Heart left ventricle (tissue), 13 donors: ENCODE measurements at regions not wholly inside any gene's neighbourhood (a gene's known extent, or its start where the extent isn't known, plus 50 kb on each side); places are given as distances from the start of the nearest gene placed in this dataset.

Experiments used
- CTCF ChIP-seq, 12 donors: fragments of 200-600 bp; sonication (generic) in 4 of 12; IDR thresholded peaks; one replicate each; pipeline versions ENCODE4 v1.5.0 to v1.8.0; 2018 to 2022; ENCODE audit warnings: antibody characterized with exemption in 12 of 12, mild to moderate bottlenecking in 5 of 12
- POLR2A ChIP-seq, 2 donors: fragments of 450-650 bp; IDR thresholded peaks; one replicate each; pipeline ENCODE4 v1.6.1; 2017; ENCODE audit warnings: antibody characterized with exemption in 2 of 2, mild to moderate bottlenecking in 2 of 2, moderate library complexity in 2 of 2
- donor health status: ischemic (EF 13 %, LVEDD 7.1; RV severe dilation, severe dysfunction).
- donor health status: DM: no; HTN: yes; CAD: no.
- donor health status: DM: no; HTN: no; CAD: no.
- donor health status: ischemic (EF 25% LVEDD 6.9; RV normal size, moderate dysfunction).
- donor health status: ischemic (EF 25% LVEDD 5.7; RV mildly dilated, moderate dysfunction).
- donor health status: ischemic (EF 35%, LVEDD 5.7; RV mildly dilated, moderate dysfunction).
- donor health status: nonischemic (EF 11% LVEDD 7.7; RV severe dilation, severe dysfunction).
- donor health status: DM: yes; HTN: yes; CAD: no.
- donor health status: PGD.
- donor health status: ischemic (EF 29% LVEDD 5.4; RV normal size, mild dysfunction).
- donor health status: nonischemic (EF 23%, LVEDD 6.1; RV moderate dilation, normal function).

DNA sequence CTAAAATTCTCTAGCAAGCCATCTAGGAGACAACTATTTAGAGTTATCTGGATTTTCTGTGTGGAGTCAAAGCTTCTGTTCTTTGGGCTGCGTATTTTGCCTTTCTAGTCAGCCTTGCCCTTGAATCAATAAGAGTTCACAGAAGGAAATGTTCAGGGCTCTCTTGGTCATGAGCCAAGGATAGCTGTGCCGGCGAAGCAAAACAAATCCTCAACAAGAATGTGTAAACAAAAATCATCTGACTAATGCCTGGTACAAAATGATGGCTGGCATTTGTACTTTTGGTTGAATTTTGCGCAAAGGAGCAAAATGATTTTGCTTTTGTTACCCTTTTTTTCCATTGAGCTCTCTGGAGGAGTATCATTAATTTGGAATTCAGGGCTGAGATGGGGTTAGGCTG is 171.1 kb downstream of the DACT1 start:
- TF ChIP-seq CTCF (IDR thresholded peaks at IDR 0.05) (no peak), POLR2A (IDR thresholded peaks at IDR 0.05) (no peak)
